ENCODE measurements at regions not wholly inside any gene's neighbourhood (a gene's known extent, or its start where the extent isn't known, plus 50 kb on each side); places are given as distances from the start of the nearest gene placed in this dataset.

DNA sequence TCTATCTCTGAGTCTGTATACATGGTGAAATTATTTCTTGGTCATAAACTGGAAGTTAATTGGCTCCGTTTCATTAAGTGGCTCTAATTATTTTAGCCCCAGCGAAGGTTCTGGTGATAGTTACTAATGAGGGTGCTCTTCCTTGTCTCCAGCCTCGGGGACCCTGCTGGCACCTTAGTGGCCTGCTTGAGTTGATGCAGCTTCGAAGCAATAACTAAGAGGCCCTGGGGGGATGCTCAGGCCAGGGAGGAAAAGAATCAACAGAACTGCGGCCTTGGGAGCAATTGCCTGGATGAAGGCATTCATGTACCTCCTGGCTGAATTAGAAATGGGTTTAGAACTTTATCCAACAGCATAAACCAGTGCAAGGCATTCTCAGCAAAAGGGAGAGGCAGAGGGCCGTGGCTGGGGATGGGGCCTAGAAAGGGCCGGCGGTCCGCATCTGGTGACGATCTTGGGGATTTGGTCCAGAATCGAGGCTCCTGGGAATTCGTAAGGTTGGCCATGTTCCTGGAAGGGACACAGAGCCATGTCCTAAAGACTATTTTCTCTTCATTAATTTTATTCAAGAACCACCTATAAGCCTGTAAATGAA lies 100.0 kb upstream of the AJAP1 start:
- no peak for DNase-seq

DNA sequence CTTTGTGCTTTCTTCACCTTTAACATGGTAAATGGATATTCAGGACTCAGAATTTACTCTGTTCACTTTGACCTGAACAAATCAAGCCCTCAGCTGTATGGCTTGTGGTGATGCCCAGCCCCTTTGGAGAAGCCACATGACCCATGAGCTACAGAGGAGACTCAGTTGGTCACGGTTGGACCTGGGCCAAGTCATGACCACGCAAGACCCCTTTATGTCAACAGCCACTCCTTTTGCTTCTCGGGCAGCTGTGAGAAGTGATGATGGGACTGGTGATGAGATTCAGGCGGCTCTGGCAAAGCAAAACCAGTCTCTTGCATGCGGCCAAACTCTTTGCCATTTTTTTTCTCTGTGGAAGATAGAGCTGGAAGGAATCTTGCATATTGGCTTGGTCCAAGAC lies 96.5 kb upstream of the AJAP1 start:
- DNase-seq, result no peak

DNA sequence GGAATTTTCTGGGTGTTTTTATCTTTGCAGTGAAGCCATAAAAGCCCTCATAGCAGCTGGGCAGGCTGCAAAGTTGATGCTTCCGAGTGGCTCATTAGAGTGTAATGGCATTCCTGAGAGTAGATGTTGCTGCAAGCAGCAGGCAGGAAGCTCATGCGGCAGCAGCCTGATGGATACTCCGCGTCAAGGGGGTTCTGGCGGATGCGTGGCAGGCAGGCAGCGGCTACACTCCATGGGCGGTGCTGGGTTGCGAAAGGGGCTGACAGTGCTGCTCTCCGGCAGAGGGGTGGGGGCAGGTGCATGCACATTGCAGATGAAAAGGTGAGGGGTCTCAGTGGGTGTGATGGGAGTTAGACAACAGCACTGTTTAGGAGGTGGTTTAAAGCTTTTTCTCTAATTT lies 93.2 kb upstream of the AJAP1 start:
- no peak for DNase-seq

DNA sequence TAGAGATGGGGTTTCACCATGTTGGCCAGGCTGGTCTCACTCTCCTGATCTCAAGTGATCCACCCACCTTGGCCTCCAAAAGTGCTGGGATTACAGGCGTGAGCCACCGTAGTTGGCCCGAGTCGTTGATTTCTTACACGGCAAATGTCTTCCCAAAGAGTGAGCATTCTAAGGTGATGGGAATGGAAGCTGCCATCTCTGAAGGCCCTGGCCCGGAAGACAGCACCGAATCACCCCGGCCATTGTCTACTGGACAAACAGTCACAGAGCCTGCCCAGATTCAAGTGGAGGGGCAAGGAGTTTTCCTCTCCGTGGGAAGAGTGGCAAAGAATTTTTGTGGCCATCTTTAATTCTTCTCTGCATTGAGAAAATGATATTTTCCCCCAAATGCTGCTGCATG lies 92.1 kb upstream of the AJAP1 start:
- DNase-seq, result no peak

DNA sequence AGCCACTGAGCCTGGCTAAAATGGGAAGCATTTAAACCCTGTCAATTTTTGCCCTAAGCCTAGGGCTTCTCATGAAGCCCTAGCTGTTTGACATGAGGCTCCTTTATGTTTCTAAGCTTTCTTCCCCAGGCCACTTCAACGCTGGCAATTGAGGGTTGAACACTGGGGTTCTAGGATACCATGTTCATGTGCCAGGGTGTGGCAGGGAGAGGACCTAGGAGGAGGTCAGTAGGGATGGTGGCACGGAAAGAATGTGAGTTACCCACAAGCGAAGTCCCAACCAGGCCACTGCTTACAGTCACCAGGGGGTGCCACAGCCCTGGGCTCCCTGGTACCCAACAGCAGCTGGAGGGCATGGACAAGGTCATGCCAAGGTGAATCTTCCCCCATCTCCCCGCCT lies 90.8 kb upstream of the AJAP1 start:
- DNase-seq, result no peak

DNA sequence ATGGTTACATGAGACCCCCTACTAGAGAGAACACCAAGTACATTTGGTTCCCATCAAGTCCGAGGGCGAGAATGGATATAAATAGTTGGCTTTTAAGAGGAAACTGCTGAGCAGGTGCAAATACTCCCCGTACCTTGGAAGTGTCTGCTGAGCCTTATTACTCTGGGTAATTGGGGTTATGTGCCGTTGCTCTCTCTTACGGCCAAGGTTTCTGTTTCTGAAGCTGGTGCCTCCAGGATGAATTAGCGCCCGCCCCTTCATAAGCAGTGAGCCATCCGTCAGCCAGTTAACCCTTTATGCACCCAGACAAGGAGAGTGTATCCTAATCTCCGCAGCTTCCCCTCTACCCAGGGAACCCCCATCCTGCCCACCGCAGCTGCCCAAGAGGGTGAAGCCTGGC lies 90.4 kb upstream of the AJAP1 start:
- no peak for DNase-seq

DNA sequence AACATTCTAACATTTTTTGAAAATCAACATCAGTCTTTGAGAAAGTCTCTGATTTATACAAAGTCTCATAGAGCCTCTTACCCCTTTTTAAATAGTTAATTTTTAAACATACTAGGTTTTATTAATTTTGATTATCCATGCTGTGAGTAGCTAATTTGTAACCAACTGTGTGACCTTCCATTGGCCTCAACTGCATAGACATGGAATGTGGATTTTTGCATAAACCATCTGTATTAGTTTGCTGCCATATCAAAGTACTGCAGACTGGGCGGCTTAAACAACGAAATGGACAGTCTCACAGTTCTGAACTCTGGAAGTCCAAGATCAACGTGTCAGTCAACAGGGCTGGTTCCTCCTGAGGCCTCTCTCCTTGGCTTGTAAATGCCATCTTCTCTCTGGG lies 89.2 kb upstream of the AJAP1 start:
- no peak for DNase-seq

DNA sequence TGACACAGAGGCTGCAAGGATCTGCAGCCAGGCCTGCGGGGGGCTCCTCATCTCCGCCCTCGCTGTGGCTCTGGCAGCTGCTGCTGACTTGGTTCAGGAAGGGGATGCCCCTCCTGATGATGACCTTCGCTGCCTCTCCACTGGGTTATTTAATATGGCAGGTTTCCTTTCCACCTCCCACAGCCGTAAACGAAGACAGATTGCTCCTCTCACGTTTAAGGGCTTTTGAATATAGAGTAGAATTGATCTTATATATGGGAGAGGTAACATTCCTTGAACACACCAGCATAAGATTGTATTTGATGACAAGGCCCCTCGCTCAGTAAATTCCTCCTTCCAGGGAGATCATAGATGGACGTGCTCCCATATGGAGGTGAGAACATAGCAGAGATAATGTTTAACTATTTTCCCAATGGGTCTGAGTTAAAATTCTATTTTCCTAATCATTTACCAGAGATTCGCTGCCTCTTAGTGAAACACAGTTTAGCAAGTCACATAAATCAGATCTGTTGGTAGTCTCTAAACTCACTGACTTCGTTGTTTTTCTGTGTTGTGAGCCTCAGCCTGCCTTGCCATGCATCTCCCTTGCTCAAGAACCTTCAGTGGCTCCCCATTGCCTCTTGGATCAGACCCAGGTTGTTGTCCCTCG lies 88.5 kb upstream of the AJAP1 start:
- DNase-seq, result no peak

DNA sequence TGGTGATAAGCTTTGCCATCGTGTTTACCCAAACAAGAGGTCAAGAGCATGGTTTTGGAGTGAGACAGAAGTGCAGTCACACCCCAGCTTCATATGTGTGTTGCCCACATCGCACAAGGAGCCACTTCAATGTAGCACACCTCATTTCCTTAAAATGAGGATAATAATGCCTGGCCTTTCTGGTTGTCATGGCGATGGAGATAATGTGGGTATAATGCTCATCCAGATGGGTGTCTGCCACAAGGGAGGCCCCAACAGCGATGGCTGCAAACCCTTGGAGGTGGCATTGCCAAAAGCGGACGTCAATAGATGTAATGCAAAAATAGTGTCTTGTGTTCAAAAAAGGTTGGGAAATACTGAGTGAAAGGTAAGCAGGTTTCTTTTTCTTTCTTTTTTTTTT lies 83.1 kb upstream of the AJAP1 start:
- DNase-seq, result no peak

DNA sequence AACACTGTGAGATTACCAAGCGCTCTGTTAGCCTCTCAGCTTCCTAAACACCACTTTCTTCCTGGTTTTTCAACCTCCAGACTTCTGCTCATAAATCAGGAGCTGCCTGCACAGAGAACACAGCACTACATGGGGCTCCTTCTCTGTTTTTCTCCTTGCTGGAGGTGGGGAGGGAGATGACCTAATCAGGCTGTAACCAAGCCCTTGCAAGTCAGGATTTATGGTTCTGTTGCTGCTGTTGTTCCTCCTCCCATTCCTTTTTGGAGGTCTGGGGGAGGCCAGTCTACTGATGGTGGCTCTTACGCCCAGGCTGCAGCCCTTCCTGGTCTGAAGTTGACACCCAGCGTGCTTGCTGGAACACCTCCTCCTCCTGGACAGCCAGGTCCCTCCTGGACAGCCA lies 80.9 kb upstream of the AJAP1 start:
- DNase-seq, result no peak

DNA sequence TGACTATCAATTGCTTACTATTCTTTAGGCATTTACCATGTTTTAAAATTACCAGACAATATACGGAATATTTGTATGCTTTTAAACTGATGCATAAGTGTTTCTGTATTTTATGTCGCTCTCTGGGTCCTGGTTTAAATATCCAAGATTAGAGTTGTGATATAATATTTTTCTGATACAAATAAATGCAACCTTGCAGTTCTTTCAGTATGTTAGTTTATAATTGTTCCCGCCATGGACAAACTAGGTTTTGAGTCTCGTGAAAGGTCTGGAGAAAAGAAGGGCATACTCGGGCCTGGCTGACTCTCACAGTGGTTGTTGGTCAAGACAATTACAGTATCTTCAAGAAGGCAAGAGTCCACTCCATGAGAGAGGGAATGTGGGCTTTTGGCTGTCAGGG lies 72.6 kb upstream of the AJAP1 start:
- no peak for DNase-seq

DNA sequence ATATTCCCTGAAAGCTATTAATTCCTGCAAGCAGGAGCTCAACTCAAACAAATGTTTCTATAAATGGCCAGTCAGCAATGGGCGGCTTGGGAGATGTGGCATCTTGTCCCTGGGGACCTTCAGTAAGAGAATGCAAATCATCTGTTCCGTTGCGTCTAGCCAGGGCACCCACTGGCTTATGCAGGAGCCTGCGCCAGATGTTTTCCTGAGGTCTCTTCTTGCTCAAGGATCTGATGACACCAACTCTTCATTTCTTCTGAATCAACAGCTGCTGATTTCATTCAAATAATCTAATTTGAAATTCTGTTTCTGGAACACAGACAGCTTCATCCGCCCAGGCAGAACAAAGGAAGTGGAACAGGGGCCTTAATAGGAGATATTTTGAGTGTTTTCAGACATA lies 70.0 kb upstream of the AJAP1 start:
- no peak for DNase-seq

DNA sequence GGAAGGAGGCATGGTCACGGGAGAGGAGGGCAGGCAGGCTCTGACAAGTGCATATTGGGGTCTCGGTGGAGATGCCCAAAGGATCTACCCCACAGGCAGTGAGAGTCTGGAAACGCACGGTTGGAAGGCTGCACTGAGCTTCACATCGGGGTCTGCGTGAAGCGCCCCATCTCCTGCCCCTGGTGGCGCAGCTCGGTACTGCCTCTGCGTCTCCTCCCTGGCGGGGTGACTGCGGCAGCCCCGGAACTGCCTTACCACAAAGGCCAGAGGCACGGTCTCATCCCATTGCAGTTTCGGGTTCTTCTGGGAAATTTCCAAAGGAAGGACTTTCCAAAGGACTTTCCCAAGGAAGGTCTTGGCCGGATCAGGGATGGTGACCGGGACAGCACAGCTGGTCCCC lies 69.2 kb upstream of the AJAP1 start:
- DNase-seq, result peak; percentile 9

DNA sequence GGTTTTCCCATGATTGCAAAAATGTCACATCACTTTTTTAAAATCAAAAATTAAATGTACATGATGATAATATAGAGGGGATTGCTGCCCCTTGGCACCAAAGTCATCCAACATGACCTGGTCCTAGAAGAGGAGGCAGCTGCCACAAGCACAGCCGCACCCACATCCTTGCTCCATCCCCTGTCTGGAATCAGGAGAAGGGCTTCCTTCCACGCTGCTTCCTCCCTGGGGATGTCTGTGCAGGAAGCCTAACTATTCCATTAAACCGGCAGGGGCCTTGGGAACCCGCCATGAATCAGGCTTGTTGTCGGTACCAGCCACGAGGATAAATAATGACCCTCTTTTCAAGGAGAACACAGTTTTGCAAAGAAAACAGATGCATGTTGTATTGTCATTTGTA lies 68.7 kb upstream of the AJAP1 start:
- no peak for DNase-seq

DNA sequence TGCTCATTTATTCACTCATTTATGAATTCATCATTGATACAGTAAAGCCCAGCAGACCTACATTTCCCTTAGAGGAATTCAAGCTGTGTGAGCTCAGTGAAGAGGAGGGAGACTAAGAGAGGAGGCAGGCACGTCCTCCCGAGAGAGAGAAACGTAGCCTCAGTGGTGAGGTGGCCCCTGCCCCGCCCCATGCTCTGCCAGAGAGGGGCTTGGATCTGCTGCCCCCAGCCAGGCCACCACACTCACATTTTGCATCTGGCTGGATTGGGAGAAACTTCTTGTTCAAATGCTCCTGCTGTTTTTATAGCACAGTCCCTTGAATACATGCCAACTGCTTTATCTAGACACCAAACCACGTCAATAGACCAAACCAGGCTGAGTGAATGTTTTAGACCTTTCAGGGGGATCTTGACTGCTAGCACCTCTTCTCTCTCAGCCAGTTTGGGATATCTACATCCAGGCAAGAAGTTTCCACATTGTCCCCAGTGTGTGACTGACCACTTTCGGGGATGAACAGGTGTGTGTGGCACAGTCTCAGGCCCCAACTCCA lies 67.7 kb upstream of the AJAP1 start:
- DNase-seq, result no peak

DNA sequence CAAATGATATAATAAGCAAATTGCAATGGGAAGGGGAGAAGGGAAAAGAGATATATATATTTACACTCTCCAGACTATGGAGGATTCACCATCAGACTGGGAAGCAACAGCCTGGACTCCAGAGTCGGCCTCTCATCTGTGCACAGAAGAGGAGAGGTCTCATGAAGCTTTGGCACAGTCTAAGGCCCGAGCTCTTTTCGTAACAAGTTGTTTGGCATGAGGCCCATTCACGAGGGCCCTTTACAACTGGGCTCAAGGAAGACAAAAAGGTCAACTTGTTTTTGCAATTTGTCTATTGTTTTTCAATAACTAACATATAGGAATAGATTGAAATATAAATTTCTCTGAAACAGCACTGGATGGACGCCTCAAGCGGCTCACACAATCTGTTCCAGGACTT lies 66.7 kb upstream of the AJAP1 start:
- no peak for DNase-seq

DNA sequence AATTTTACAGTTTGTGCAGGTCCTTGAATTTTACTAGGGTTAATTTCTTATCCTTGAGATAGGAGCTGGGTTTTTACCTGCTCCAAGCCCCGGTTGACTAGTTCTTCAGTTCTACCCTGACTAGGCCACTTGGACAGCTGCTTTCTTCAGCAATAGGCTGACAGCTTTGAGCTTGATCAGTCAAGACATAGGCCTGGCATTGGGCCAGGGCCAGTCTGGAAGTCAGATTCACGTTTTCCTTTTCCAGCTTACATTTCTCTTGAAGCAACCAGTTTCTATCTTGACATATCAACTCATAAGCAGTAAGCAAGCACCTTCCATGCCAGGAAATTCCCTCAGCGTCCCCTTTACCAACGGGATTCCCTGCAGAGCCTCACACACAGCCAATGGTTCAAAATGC lies 63.7 kb upstream of the AJAP1 start:
- no peak for DNase-seq

DNA sequence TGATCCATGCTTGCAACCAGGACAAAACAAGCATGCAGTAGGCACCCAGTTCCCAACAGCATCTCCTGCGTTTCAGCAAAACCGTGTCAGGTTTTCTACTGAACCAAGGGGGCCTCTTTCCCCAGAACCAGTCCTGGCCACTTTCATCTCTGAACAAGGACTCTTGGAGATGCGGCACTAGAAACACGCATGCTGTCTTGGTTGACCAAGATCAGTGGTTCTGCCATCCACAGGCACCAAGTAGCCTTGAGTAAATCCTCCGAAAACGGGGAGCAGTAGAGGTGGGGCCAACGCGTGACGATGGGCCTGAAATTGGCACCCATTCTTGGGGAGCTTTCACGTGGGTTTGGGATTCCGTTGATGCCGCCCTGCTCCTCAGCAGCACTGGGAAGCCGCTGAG lies 62.5 kb upstream of the AJAP1 start:
- DNase-seq, result no peak

DNA sequence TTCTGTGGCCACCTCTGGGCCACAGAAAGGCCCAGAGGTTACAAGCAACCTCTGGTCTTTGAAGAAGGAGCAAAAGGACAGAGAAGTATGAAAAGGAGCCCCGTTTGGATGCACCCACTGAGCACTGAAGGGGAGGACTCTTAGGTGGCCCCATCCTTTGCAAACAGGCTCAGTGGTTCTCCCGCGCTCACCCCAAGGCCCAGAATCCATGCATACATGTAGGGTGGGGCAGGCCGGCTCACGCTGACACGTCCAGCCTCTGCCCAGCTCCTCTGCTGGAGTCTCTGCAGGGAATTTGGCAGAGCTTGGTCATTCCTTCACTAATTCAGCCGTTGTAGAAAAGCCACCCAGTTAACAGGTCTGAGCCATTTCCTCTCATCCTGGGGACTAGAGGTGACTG lies 61.3 kb upstream of the AJAP1 start:
- DNase-seq, result no peak

DNA sequence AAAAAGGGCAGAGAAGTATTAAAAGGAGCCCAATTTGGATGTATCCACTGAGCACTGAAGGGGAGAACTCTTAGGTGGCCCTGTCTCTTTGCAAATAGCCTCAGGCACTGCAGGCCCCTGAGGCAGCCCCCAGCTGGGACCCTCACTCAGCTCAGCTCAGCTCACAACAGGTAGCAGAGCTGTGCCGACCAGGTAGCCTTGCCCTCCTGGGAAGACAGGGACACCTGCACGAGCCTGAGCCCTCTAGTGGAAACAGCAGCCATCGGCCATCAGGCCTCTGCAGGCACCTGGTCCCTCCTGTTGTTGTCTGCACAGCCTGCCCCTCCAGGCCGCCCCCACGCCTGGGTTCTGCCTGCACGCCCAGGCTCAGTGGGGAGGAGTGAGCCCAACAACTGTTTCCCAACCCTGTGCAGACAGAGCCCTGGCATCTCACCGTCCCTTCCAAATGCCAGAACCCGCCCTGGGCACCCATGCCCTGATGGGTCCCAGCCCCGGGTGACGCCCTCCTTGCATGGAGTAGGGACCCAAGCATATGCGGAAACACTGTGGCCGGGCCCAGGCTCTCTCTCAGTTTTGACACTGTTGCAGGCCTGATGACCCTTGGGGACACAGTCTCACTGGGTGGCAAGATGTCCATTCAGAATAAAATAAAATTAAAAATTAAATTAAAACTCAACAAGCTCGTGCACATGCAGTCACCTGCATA lies 60.0 kb upstream of the AJAP1 start:
- no peak for DNase-seq

DNA sequence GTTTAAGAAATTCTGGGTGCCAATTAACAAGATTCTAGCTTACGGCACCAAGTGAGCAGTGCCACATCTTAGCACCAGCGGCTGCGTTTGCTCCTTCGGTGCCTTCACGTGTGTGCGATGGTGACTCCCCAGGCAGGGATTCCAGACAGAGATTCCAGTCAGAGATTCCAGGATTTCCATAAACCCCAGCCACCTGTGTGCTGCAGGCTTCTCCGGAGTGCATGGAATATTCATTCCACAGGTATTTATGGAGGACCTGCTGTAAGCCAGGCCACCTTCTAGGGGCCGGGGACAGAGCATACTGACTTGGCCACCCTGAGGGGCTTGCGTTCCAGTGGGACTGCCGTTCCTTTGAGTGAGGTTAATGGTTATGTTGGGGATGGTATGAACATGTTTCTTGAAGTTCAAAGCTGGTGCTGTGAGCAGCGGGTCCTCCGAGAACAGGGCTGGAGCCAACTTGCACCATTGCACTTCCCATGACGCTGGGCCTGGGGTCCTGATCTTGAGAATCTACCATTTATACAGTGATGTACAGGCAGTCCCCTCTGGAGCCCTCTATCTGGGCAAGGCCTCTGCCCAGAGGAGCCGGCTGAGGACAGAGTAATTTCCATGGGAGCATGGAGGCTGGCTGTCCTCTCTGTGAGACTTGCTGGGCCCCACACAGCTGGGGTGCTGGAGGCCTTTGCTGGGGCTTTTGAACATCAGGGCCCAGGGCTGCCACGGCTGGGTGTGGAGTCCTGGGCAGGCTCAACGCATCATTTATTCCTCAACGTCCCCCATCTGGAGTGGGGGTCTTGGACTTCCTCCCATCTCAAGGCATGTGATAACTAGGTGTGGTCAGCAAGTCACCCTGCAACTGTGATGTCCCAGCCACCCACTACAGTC lies 58.8 kb upstream of the AJAP1 start:
- no peak for DNase-seq

DNA sequence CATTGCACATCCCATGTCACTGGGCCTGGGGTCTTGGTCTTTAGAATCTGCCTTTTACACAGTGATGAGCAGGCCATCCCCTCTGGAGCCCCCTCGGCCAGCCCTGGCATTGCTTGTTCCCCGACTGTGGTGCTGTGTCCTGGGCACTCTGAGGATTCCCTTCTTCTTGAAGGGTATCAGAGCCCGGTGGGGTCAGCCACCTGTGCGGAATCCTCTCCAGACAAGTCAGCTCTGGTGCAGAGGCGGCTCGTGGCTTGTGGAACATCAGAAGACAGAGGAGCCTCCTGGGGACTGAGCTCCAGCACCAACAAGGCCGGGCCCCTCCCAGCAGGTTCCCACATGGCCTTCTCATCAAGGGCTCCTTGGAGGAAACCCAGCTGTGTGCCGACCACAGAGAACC lies 57.9 kb upstream of the AJAP1 start:
- DNase-seq, result no peak

DNA sequence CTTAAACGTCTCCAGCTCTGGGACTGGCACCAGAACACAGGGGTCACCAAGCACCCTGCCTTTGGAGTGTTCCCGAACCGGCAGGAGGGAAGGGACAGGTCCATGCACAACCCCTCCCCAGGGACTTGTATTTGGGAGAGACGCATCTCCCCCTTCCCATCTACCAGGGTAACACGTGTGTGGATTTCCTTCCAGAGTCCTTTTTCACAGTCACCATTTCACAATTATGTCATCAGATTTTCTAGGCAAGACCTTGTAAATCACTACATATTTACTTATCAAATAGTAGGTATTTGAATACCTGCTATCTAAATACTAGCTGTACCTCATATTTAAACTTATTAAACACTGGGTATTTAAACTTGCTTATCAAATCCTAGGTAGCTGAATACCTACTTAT lies 57.4 kb upstream of the AJAP1 start:
- DNase-seq, result no peak
